ENCODE measurements at regions not wholly inside any gene's neighbourhood (a gene's known extent, or its start where the extent isn't known, plus 50 kb on each side); places are given as distances from the start of the nearest gene placed in this dataset.

DNA sequence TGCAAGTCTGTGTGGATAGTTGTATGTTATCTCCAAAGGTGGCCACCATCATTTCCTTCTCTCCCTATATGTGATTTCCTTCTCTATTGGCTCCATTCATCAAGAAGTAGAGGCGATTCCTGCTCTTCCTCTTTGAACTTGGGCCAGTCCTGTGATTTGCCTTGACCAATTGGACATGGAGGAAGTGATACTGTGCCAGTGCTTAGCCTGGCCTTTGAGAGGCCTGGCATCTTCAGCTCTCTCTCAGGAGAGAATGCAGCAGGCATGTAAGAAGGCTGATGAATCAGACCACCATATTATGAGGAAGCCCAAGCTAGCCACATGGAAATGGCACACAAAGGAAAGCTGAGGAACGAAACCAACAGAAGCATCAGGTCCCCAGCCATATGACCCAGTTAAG is 195.0 kb upstream of the SVIL start:
- no peak for DNase-seq (ENCODE audit: low spot score)
- no peak for ATAC-seq (ENCODE audit: low FRiP score)
- no peak for TF ChIP-seq CTCF (IDR thresholded peaks at IDR 0.05)

GRCh38 chr10:29828956-29829355 is 194.2 kb upstream of the SVIL start:
- ATAC-seq (ENCODE audit: low FRiP score) (no peak), DNase-seq (ENCODE audit: low spot score) (no peak)
- TF ChIP-seq CTCF (IDR thresholded peaks at IDR 0.05): no peak

GRCh38 chr10:29828440-29828894 is 193.7 kb upstream of the SVIL start:
- no peak for ATAC-seq (ENCODE audit: low FRiP score)
- no peak for DNase-seq (ENCODE audit: low spot score)
- TF ChIP-seq CTCF (IDR thresholded peaks at IDR 0.05): no peak

GRCh38 chr10:29827512-29827911 is 192.7 kb upstream of the SVIL start:
- no peak for DNase-seq (ENCODE audit: low spot score)

DNA sequence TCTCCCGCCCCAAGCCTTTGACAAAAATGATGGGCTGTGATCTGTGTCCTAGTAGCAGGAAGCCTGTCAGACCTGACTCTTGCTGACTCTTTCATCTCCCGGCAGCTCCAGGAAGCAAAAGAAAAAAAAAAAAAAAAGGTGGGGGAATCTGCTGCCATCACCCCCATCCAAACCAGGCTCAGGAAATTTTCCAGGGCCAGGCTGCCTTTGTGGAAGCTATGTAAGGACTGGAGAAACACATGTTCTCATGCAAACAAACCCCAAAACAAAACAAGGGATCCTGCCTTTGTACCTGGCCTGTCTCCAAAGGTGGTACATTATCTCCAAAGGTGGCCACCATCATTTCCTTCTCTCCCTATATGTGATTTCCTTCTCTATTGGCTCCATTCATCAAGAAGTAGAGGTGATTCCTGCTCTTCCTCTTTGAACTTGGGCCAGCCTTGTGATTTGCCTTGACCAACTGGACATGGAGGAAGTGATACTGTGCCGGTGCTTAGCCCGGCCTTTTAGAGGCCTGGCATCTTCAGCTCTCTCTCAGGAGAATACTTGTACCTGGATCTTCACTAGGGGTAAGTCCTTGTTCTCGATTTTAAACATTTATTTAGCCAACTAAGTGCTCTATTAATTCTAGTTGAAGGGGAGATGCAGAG is 192.2 kb upstream of the SVIL start:
- ATAC-seq (ENCODE audit: low FRiP score) (no peak), DNase-seq (ENCODE audit: low spot score) (no peak)
- no peak for TF ChIP-seq CTCF (IDR thresholded peaks at IDR 0.05)

More at GRCh38 chr10:29827512-29827911, 192.7 kb upstream of the SVIL start:
- no peak for TF ChIP-seq CTCF (IDR thresholded peaks at IDR 0.05)
- ATAC-seq (ENCODE audit: low FRiP score): no peak

GRCh38 chr10:29826221-29826620 is 191.4 kb upstream of the SVIL start:
- ATAC-seq (ENCODE audit: low FRiP score) (no peak), DNase-seq (ENCODE audit: low spot score) (no peak)
- no peak for TF ChIP-seq CTCF (IDR thresholded peaks at IDR 0.05)

DNA sequence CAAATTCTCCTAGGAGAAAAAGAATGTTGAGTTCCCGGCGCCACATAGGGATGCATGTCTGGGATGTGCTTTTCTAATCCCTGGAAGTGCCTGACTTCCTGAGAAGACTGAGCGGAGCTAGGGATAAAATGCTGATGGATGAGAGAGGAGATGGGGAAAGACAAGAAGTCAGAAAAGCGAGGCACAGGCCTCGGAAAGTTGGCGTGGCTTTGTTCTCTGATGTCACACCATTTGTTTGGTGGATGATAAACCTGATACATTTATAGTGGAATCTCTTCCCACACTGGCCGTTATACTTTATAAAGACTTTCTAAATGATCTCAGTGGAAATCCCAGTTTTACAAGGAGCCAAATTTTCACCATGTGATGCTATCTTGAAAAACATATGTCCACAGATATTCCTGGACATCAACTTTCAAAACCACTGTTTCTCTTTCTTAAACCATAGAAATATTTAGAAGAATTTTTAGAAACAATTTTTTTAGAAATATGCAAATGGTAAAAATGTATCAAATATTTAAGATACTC is 188.8 kb upstream of the SVIL start:
- ATAC-seq (ENCODE audit: low FRiP score) (no peak), DNase-seq (ENCODE audit: low spot score) (no peak)
- no peak for TF ChIP-seq CTCF (IDR thresholded peaks at IDR 0.05)
